Neural crest cell (in vitro differentiated cells): ENCODE measurements at regions not wholly inside any gene's neighbourhood (a gene's known extent, or its start where the extent isn't known, plus 50 kb on each side); places are given as distances from the start of the nearest gene placed in this dataset.

Source experiments
- DNase-seq: peaks from one replicate; pipeline ENCODE4 v3.0.0; 2021; ENCODE audit warnings: low read depth, mixed read lengths, low spot score
- H3K27ac Mint-ChIP-seq: one replicate; pipeline ENCODE4 v1.8.0; 2021; ENCODE audit warnings: mild to moderate bottlenecking, mixed read lengths; ENCODE audit not compliant: unreplicated experiment
- H3K27me3 Mint-ChIP-seq: 2 replicates; pipeline ENCODE4 v1.8.0; 2021; ENCODE audit warnings: low read depth, mild to moderate bottlenecking, mixed read lengths
- H3K36me3 Mint-ChIP-seq: 2 replicates; pipeline ENCODE4 v1.8.0; 2021; ENCODE audit warnings: low read depth, mild to moderate bottlenecking, mixed read lengths
- H3K4me1 Mint-ChIP-seq: 2 replicates; pipeline ENCODE4 v1.8.0; 2021; ENCODE audit warnings: mixed read lengths
- H3K4me3 Mint-ChIP-seq: one replicate; pipeline ENCODE4 v1.8.0; 2021; ENCODE audit warnings: mild to moderate bottlenecking, mixed read lengths
- H3K9me3 Mint-ChIP-seq: 2 replicates; pipeline ENCODE4 v1.8.0; 2021; ENCODE audit warnings: mixed read lengths
- TF ChIP-seq, protein P1 (sequence below): fragments of 200-600 bp; sonication (generic); conservative IDR thresholded peaks from 2 replicates; pipeline ENCODE4 v1.5.0; 2021; ENCODE audit warnings: antibody characterized with exemption, mild to moderate bottlenecking

DNA sequence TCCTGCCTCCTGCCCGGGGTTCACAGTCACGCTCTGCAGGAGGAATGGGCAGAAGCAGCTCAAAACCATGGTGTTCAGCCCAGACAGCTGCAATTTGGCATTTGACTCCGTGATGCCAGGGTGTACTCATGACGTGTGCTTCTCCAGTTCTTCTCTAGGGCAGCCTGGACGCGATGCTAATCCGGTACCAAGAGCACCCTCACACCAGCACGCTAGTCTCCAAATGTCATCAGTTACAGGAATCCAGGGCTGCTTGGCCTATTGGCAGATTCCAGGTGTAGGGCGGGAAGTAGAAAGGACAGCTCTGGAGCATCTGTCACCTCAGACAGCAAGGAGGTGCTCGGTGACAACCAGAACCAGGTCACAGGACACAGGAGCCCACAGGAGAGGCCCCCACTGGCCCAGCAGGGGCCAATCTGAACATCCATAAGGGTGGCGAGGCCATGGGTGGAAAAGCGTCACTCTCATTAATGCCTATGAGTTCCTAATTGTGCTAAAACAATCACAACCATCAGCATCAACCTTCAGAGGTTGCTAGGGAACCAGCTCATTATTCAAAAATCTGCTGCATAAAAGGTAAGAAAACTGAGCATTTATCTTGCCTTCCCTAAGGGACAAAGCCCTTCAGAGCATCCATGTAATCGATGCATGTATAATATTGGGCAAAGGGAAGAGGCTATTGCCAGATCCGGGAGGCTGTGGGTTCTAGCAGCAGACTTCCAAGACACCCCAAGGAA is 241.9 kb upstream of the IRX4 start:
- Mint-ChIP-seq H3K4me1 (peaks cover 25% of the 10 kb centered on the region), H3K36me3 (no peaks in the 10 kb centered on the region), H3K9me3 (peaks cover 2% of the 10 kb centered on the region), H3K27ac (no peak overlapping the region), H3K4me3 (no peak overlapping the region), H3K27me3 (peaks cover 7% of the 10 kb centered on the region)
- DNase-seq, result no peak
- TF ChIP-seq, protein P1, sequence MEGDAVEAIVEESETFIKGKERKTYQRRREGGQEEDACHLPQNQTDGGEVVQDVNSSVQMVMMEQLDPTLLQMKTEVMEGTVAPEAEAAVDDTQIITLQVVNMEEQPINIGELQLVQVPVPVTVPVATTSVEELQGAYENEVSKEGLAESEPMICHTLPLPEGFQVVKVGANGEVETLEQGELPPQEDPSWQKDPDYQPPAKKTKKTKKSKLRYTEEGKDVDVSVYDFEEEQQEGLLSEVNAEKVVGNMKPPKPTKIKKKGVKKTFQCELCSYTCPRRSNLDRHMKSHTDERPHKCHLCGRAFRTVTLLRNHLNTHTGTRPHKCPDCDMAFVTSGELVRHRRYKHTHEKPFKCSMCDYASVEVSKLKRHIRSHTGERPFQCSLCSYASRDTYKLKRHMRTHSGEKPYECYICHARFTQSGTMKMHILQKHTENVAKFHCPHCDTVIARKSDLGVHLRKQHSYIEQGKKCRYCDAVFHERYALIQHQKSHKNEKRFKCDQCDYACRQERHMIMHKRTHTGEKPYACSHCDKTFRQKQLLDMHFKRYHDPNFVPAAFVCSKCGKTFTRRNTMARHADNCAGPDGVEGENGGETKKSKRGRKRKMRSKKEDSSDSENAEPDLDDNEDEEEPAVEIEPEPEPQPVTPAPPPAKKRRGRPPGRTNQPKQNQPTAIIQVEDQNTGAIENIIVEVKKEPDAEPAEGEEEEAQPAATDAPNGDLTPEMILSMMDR, result no peak

DNA sequence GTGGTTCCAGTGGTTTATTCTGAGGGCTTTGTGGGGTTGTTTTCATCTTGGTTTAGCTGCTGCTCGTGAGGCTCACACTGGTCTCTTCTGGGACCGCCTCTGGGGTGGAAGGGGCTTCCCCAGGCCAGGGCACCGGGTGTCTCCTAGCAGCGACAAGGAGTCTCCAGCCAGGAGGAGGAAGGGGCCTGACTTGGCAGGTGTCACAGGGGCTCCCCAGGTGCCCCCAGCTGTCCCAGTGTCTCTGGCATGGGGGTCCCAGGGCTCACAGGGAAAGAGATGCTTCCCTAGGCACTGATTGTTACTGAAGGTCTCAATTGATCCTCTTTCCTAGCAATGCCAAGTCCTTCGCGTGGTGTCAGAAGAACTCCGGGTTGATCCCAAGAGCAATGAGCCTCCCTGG is 241.1 kb upstream of the IRX4 start:
- H3K27ac Mint-ChIP-seq, result no peak overlapping the region
- H3K27me3 Mint-ChIP-seq, result peaks cover 9% of the 10 kb centered on the region
- TF ChIP-seq, protein P1, result no peak
- H3K4me3 Mint-ChIP-seq, result no peak overlapping the region
- H3K9me3 Mint-ChIP-seq, result peaks cover 2% of the 10 kb centered on the region
- no peaks in the 10 kb centered on the region for H3K36me3 Mint-ChIP-seq
- peaks cover 21% of the 10 kb centered on the region for H3K4me1 Mint-ChIP-seq
- no peak for DNase-seq

DNA sequence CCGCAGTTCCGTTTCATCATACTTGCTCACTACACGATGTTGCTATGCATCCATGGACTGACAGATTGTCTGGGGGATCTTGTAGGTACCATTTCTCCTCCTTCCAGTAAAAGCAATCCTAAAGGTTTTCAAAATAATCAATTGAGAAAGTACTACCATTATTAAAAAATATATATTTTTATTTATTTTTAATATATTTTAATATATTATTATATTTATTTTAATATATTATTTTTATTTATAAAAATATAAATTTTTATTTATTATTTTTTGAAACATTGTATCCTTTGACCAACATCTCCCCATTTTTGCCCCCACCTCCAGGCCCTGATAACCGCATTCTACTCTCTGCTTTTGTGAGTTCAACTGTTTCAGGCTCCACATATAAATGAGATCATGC is 237.6 kb upstream of the IRX4 start:
- TF ChIP-seq, protein P1, result no peak
- H3K4me3 Mint-ChIP-seq, result no peak overlapping the region
- DNase-seq, result no peak
- H3K36me3 Mint-ChIP-seq, result no peaks in the 10 kb centered on the region
- H3K4me1 Mint-ChIP-seq, result peaks cover 12% of the 10 kb centered on the region
- H3K9me3 Mint-ChIP-seq, result peaks cover 2% of the 10 kb centered on the region
- H3K27me3 Mint-ChIP-seq, result peaks cover 9% of the 10 kb centered on the region
- H3K27ac Mint-ChIP-seq, result no peak overlapping the region

DNA sequence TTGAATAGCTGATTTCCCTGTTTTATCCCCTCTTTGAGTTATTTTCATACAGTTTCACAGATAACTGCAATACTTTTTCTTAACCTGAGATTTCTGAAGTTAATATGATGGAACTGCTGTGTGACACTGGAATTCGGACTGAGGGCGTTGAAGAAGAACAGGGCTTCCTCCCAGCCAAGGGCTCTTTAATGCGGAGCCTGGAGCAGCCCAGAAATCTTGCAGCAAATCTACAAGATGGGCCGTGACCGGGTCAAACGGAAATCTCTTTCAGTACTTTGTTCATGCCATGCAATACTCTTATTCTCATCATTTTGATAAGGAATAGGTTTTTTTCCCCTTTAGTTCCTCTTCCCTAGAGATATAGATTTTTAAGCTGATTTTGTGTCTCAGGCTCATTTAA is 236.8 kb upstream of the IRX4 start:
- no peaks in the 10 kb centered on the region for H3K36me3 Mint-ChIP-seq
- H3K27me3 Mint-ChIP-seq, result peaks cover 5% of the 10 kb centered on the region
- no peak for DNase-seq
- no peak overlapping the region for H3K4me3 Mint-ChIP-seq
- no peak overlapping the region for H3K27ac Mint-ChIP-seq
- TF ChIP-seq, protein P1, result no peak
- H3K9me3 Mint-ChIP-seq, result peaks cover 2% of the 10 kb centered on the region
- peaks cover 7% of the 10 kb centered on the region for H3K4me1 Mint-ChIP-seq

DNA sequence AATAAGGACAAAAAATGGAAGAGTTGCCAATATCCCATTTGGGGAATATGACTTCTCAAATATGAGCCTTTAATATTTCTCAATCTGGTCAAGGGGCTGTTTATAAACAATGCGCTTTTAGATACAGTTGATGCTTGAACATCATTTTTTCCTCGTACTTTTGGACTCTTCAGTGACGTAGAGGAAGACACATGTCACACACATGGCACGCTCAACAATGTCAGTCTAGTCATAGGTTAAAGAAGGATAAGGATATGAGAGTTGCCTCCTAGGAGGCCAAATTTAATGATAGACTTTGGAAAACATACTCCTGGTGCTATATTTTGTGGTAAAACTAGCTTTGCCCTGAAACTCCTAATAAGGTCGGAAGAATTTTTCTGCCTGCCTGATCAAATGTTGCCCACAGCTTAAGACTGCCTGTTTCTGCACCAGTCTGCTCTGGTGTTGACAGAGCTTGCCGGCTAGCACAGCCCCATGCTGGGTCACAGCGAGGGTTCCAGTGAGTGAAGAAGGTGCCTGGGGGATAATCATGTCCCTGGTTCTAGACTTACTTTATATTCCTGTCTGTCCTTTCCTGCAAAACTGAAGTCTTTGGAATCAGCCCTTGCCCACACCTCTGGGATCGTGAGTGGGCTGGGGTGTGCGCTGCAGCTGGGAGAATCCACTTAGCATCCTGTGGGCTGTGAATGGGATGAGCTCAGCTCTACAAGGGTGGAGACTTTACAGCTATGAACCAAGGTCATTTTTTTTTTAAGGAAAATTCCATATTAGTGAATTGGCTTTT is 230.8 kb upstream of the IRX4 start:
- Mint-ChIP-seq H3K36me3 (no peaks in the 10 kb centered on the region), H3K27ac (no peak overlapping the region), H3K27me3 (peaks cover 7% of the 10 kb centered on the region), H3K4me3 (no peak overlapping the region), H3K4me1 (no peaks in the 10 kb centered on the region), H3K9me3 (no peaks in the 10 kb centered on the region)
- DNase-seq, result no peak
- TF ChIP-seq, protein P1, result no peak
